ENCODE measurements at regions not wholly inside any gene's neighbourhood (a gene's known extent, or its start where the extent isn't known, plus 50 kb on each side); places are given as distances from the start of the nearest gene placed in this dataset.

- ATAC-seq (no peak), DNase-seq (ENCODE audit: low read depth, low spot score) (no peak)
- intact Hi-C loops (cut with micrococcal nuclease), result no loop called here
- ChIA-PET RAD21 (ENCODE audit: low non-redundant PET in 1 of 2, low total read pairs in 2 of 2, uncharacterized antibody in 2 of 2, unreplicated experiment in 2 of 2) (no interaction called here), CTCF (interaction anchor here (1.8 kb wide), 1 partner anchor 385 kb away, joined by 4 read pairs; no protein-coding TSS in a partner anchor), POLR2A (interaction anchor here (0.6 kb wide), 1 partner anchor 188 kb away, joined by 4 read pairs; no protein-coding TSS in a partner anchor)
- no peak overlapping the region for H3K4me2 ChIP-seq (ENCODE audit: low read length)
- H3K27me3 ChIP-seq (ENCODE audit: insufficient read depth, low read length), result no peaks in the 10 kb centered on the region
- no peaks in the 10 kb centered on the region; the same call in 1 of the 2 replicates for H3K9me2 ChIP-seq (ENCODE audit: insufficient read depth)
- H3K36me3 ChIP-seq (ENCODE audit: control insufficient read depth in 1 of 2, insufficient read depth in 2 of 2, low read length in 2 of 2), result no peaks in the 10 kb centered on the region
- peaks cover 0 to 10% of the 10 kb centered on the region in 2 experiments; a peak in 2 of 4 replicates for H3K4me1 ChIP-seq (ENCODE audit: control insufficient read depth in 1 of 2, insufficient read depth in 2 of 2, low read length in 2 of 2)
- TF ChIP-seq TCF7L2 (IDR thresholded peaks at IDR 0.05; ENCODE audit: borderline replicate concordance, extremely low read depth, insufficient read depth, insufficient read length) (no peak), RAD21 (IDR thresholded peaks at IDR 0.05; ENCODE audit: low read depth) (no peak), SRF (IDR thresholded peaks at IDR 0.05; ENCODE audit: low read depth) (no peak), ZFX (IDR thresholded peaks at IDR 0.05) (no peak), POLR2A (IDR thresholded peaks at IDR 0.05; ENCODE audit: borderline replicate concordance, extremely low read depth, insufficient read depth, insufficient read length) (no peak), YY1 (IDR thresholded peaks at IDR 0.05; ENCODE audit: extremely low read depth, insufficient replicate concordance, low read depth, low read length) (no peak)
- TF ChIP-seq, protein P1, sequence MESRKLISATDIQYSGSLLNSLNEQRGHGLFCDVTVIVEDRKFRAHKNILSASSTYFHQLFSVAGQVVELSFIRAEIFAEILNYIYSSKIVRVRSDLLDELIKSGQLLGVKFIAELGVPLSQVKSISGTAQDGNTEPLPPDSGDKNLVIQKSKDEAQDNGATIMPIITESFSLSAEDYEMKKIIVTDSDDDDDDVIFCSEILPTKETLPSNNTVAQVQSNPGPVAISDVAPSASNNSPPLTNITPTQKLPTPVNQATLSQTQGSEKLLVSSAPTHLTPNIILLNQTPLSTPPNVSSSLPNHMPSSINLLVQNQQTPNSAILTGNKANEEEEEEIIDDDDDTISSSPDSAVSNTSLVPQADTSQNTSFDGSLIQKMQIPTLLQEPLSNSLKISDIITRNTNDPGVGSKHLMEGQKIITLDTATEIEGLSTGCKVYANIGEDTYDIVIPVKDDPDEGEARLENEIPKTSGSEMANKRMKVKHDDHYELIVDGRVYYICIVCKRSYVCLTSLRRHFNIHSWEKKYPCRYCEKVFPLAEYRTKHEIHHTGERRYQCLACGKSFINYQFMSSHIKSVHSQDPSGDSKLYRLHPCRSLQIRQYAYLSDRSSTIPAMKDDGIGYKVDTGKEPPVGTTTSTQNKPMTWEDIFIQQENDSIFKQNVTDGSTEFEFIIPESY (IDR thresholded peaks at IDR 0.05; ENCODE audit: extremely low read depth, insufficient replicate concordance, low read length), result no peak
- TF ChIP-seq, protein P2, sequence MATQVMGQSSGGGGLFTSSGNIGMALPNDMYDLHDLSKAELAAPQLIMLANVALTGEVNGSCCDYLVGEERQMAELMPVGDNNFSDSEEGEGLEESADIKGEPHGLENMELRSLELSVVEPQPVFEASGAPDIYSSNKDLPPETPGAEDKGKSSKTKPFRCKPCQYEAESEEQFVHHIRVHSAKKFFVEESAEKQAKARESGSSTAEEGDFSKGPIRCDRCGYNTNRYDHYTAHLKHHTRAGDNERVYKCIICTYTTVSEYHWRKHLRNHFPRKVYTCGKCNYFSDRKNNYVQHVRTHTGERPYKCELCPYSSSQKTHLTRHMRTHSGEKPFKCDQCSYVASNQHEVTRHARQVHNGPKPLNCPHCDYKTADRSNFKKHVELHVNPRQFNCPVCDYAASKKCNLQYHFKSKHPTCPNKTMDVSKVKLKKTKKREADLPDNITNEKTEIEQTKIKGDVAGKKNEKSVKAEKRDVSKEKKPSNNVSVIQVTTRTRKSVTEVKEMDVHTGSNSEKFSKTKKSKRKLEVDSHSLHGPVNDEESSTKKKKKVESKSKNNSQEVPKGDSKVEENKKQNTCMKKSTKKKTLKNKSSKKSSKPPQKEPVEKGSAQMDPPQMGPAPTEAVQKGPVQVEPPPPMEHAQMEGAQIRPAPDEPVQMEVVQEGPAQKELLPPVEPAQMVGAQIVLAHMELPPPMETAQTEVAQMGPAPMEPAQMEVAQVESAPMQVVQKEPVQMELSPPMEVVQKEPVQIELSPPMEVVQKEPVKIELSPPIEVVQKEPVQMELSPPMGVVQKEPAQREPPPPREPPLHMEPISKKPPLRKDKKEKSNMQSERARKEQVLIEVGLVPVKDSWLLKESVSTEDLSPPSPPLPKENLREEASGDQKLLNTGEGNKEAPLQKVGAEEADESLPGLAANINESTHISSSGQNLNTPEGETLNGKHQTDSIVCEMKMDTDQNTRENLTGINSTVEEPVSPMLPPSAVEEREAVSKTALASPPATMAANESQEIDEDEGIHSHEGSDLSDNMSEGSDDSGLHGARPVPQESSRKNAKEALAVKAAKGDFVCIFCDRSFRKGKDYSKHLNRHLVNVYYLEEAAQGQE (IDR thresholded peaks at IDR 0.05; ENCODE audit: low read depth), result no peak
- H3K9me3 ChIP-seq (ENCODE audit: control insufficient read depth in 1 of 2, insufficient read depth in 1 of 2, low read depth in 1 of 2, low read length in 2 of 2), result peaks cover 0 to 5% of the 10 kb centered on the region in 2 experiments; a peak in 1 of 4 replicates
- H3K9ac ChIP-seq (ENCODE audit: low read length), result no peak overlapping the region
- no peaks in the 10 kb centered on the region for H3K79me2 ChIP-seq (ENCODE audit: insufficient read depth, low read length)
- BruUV-seq (replicated peaks), result no TSS peak
- H3K27ac ChIP-seq (ENCODE audit: low read depth, low read length), result no peak overlapping the region
- no peak overlapping the region for H3K4me3 ChIP-seq (replicated peaks in 1 of 2; ENCODE audit: low read depth in 1 of 2, low read length in 2 of 2)
- H4K20me1 ChIP-seq (ENCODE audit: insufficient read depth), result no peaks in the 10 kb centered on the region
- no peak overlapping the region for H2AFZ ChIP-seq (ENCODE audit: low read depth, low read length, poor library complexity, severe bottlenecking)
These were observed 205.9 kb upstream of the HES1 start for GRCh38 chr3:193929921-193930646.
